ENCODE measurements at regions not wholly inside any gene's neighbourhood (a gene's known extent, or its start where the extent isn't known, plus 50 kb on each side); places are given as distances from the start of the nearest gene placed in this dataset.

GRCh38 chr9:135353935-135354334, 125.6 kb upstream of the PPP1R26 start:
- H3K4me3 ChIP-seq (ENCODE audit: control insufficient read depth in 2 of 3, extremely low read depth in 1 of 3, insufficient read depth in 2 of 3, low read depth in 1 of 3, low read length in 3 of 3): no peak overlapping the region
- H3K79me2 ChIP-seq (ENCODE audit: control insufficient read depth, insufficient read depth, low read length): no peaks in the 10 kb centered on the region
- no peaks in the 10 kb centered on the region for H4K20me1 ChIP-seq (ENCODE audit: control insufficient read depth, extremely low read depth, insufficient read depth, low read length)
- DNase-seq (ENCODE audit: low read depth, low spot score) (no peak), FAIRE-seq (no peak)
- H3K4me2 ChIP-seq (ENCODE audit: control insufficient read depth, extremely low read depth, insufficient read depth, low read depth, low read length): no peak overlapping the region
- dilution Hi-C loops (cut with MboI; ENCODE audit: extremely low pct_ligation_motif_present, low sequenced_read_pairs): no loop called here
- no peak overlapping the region for H3K9ac ChIP-seq (ENCODE audit: control insufficient read depth, extremely low read depth, insufficient read depth, low read length)
- no peaks in the 10 kb centered on the region for H3K36me3 ChIP-seq (ENCODE audit: control insufficient read depth in 2 of 2, extremely low read depth in 1 of 2, insufficient read depth in 2 of 2, low read length in 2 of 2)
- no peaks in the 10 kb centered on the region for H3K9me1 ChIP-seq (ENCODE audit: control insufficient read depth, extremely low read depth, insufficient read depth, low read length)
- H3K4me1 ChIP-seq (ENCODE audit: control insufficient read depth, extremely low read depth, insufficient read depth, low read length): no peaks in the 10 kb centered on the region
- no peaks in the 10 kb centered on the region for H3K27me3 ChIP-seq (ENCODE audit: control insufficient read depth, extremely low read depth, insufficient read depth, low read length)
- no peak overlapping the region for H3K27ac ChIP-seq (ENCODE audit: control insufficient read depth, insufficient read depth, low read length)
- no peak overlapping the region for H2AFZ ChIP-seq (ENCODE audit: control insufficient read depth, low read length)
- no peaks in the 10 kb centered on the region for H3K9me3 ChIP-seq (ENCODE audit: control insufficient read depth, low read depth, low read length)
- no peak for TF ChIP-seq EZH2 (IDR thresholded peaks at IDR 0.05; ENCODE audit: low read length)
- TF ChIP-seq CTCF (optimal IDR thresholded peaks at IDR 0.05 in 1 of 3, IDR thresholded peaks at IDR 0.05 in 1 of 3, conservative IDR thresholded peaks at IDR 0.05 in 1 of 3; ENCODE audit: extremely low read depth in 1 of 3, insufficient read depth in 2 of 3, low read length in 3 of 3): no peak

- H3K79me2 ChIP-seq (ENCODE audit: control insufficient read depth, insufficient read depth, low read length): no peaks in the 10 kb centered on the region
- H3K27me3 ChIP-seq (ENCODE audit: control insufficient read depth, extremely low read depth, insufficient read depth, low read length): no peaks in the 10 kb centered on the region
- no peak for FAIRE-seq
These were observed 124.0 kb upstream of the PPP1R26 start for GRCh38 chr9:135355521-135356011.

More at GRCh38 chr9:135355521-135356011, 124.0 kb upstream of the PPP1R26 start:
- H3K9ac ChIP-seq (ENCODE audit: control insufficient read depth, extremely low read depth, insufficient read depth, low read length): no peak overlapping the region
- TF ChIP-seq CTCF (optimal IDR thresholded peaks at IDR 0.05 in 1 of 3, IDR thresholded peaks at IDR 0.05 in 1 of 3, conservative IDR thresholded peaks at IDR 0.05 in 1 of 3; ENCODE audit: extremely low read depth in 1 of 3, insufficient read depth in 2 of 3, low read length in 3 of 3): no peak
- no peak for TF ChIP-seq EZH2 (IDR thresholded peaks at IDR 0.05; ENCODE audit: low read length)
- DNase-seq (ENCODE audit: low read depth, low spot score): no peak
- no peak overlapping the region for H3K27ac ChIP-seq (ENCODE audit: control insufficient read depth, insufficient read depth, low read length)
- no peaks in the 10 kb centered on the region for H3K9me3 ChIP-seq (ENCODE audit: control insufficient read depth, low read depth, low read length)
- no peaks in the 10 kb centered on the region for H3K9me1 ChIP-seq (ENCODE audit: control insufficient read depth, extremely low read depth, insufficient read depth, low read length)
- H4K20me1 ChIP-seq (ENCODE audit: control insufficient read depth, extremely low read depth, insufficient read depth, low read length): no peaks in the 10 kb centered on the region
- no peak overlapping the region for H3K4me2 ChIP-seq (ENCODE audit: control insufficient read depth, extremely low read depth, insufficient read depth, low read depth, low read length)
- H2AFZ ChIP-seq (ENCODE audit: control insufficient read depth, low read length): no peak overlapping the region
- H3K4me1 ChIP-seq (ENCODE audit: control insufficient read depth, extremely low read depth, insufficient read depth, low read length): no peaks in the 10 kb centered on the region
- H3K4me3 ChIP-seq (ENCODE audit: control insufficient read depth in 2 of 3, extremely low read depth in 1 of 3, insufficient read depth in 2 of 3, low read depth in 1 of 3, low read length in 3 of 3): no peak overlapping the region
- dilution Hi-C loops (cut with MboI; ENCODE audit: extremely low pct_ligation_motif_present, low sequenced_read_pairs): no loop called here
- H3K36me3 ChIP-seq (ENCODE audit: control insufficient read depth in 2 of 2, extremely low read depth in 1 of 2, insufficient read depth in 2 of 2, low read length in 2 of 2): no peaks in the 10 kb centered on the region

All from keratinocyte (primary cell).